ENCODE measurements at regions not wholly inside any gene's neighbourhood (a gene's known extent, or its start where the extent isn't known, plus 50 kb on each side); places are given as distances from the start of the nearest gene placed in this dataset.

GRCh38 chr1:14486401-14487201 is 111.9 kb upstream of the KAZN start:
- DNase-seq (ENCODE audit: low spot score) = no peak

GRCh38 chr1:14487671-14488070 is 110.8 kb upstream of the KAZN start:
- DNase-seq (ENCODE audit: low spot score) = no peak

DNA sequence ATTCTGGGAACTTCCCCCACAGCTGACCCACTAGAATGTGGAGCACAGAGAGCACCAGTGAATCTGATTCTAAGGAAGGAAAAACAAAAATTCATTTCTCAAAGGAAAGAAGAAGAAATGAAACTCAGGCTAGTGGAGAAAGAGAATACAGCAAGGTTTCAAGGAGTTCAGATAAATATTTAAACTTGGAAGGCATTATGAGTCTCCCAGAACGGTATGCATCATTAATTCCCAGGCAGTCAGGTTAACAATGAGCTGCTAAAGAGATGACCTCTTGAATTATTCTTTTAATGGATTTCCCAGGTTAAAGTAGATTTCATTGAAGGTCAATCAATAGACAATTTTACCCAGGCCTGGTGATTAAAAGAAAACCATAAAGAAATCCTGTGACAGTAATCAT is 103.6 kb upstream of the KAZN start:
- DNase-seq (ENCODE audit: low spot score) = no peak

DNA sequence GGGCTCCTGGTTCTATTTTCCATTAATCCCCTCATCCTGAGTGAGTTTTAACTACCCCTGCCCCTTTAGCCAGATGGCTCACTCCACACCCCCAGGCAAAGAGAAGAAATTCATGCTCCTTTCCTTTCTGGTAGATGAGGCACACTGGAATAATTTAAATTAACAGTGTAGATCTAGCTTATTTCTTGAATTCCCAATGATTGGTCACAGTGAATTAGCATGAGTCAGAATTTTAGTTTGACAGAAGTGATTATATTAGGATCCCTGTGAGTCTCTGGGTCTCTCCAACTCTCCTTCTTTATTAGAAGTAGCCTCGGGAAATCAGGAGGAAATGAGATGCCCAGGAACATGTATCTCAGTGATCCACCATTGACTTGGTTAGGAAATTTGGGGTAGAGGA is 103.1 kb upstream of the KAZN start:
- DNase-seq (ENCODE audit: low spot score) = no peak

- DNase-seq (ENCODE audit: low spot score) = no peak
Measured at GRCh38 chr1:14495996-14496395, 102.5 kb upstream of the KAZN start.

GRCh38 chr1:14498839-14499238 is 99.6 kb upstream of the KAZN start:
- DNase-seq (ENCODE audit: low spot score) = no peak

DNA sequence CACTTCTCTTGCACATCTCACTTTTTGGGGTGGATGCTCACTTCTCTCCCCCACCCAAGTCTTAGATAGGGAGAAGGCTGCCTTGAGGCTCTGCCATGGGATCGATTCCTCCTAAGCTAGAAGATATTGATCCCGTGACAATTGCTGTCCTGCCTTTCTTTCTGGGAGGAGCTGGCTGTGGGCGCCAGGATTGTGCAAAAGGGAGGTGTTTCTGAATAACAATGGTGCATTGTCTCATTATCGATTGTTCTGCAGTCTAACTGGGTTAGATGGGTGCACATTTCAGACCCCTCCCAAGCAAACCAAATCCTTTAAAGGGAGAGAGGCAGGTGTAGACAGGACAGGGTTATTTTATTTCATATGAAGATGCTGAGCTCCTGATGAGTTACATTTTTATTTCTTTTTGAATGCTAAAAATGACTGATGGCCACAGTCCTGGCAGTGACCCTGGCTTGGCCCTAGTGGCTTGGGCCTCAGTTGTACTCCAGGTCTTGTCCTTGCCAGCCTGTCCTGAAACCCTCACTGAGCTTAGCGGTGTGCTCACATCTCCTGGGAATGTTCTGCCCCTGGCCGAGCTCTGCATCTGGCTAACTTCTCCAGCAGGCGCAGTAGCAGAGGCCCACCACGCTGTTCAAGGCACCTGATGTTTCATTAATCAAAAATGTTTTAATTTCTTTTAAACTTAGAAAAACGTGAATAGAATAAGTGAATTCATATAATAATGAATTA is 99.0 kb upstream of the KAZN start:
- no peak for DNase-seq (ENCODE audit: low spot score)

- DNase-seq (ENCODE audit: low spot score) = no peak
Measured at GRCh38 chr1:14500041-14500440, 98.4 kb upstream of the KAZN start.

DNA sequence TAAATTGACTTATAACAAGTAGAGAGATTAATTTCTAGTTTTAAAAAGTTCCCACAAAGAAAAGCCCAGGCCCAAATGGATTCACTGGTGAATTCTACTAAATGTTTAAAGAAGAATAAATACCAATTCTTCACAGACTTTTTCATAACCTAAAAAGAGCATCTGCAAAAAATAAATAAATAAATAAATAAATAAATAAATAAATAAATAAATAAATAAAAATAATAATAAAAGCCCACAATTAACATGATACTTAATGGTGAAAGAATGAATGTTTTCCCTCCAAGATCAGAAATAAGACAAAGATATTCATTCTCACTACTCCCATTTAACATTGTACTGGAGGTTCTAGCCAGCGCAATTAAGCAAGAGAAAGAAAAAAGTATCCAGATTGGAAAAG is 97.6 kb upstream of the KAZN start:
- no peak for DNase-seq (ENCODE audit: low spot score)

DNA sequence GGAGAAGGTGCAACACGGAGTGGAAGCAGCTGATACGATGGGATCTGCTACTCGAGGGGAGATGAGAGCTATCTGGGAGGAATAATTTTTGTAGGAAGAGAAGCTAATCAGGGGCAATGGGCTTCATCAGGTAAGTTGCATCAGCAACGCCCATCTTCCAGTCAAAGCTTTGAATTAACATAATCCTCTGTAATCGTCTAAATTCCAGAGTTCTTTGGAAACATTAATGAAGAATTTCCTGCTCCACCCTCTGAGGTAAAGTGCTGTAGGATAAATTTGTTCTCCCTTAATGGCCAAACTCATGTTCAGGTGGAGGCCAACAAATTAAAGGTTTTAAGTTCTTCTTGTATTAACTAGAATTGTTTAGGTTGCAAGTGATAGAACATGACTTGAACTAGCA is 94.0 kb upstream of the KAZN start:
- no peak for DNase-seq (ENCODE audit: low spot score)

DNA sequence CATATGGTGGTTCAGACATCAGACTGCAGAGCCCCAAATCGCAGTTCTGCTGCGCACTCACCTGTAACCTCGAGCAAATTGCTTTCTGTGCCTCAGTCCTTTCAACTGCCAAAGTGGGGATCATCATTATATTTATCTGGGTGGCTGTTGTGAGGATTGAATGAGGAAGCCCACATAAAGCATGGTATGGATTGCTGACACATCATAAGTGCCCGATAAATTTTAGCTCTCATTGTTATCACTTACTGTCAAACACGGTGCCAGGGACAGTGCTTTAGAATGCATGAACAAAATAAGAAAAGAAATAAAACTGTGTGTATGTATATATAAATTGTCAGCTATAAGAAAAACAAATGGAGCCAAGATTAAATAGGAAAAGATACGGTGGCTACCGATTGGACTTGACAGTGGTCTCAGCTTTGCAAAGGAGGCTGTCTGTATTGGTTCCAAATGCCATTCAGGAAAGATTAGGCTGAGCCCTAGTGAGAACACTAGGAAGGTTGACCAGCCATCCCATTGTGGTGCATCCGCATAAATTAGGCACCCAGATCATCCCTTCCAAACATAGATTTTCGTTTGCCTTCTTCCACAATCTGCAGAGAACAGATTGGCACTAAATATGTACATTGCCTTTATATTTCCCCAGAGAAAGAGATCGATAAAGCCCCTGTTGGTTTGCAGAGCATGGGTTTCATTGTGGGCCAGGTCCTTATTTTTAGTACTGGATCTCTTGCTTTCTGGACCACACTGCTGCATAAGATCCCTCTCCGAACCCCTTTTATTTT is 91.8 kb upstream of the KAZN start:
- DNase-seq (ENCODE audit: low spot score) = no peak

DNA sequence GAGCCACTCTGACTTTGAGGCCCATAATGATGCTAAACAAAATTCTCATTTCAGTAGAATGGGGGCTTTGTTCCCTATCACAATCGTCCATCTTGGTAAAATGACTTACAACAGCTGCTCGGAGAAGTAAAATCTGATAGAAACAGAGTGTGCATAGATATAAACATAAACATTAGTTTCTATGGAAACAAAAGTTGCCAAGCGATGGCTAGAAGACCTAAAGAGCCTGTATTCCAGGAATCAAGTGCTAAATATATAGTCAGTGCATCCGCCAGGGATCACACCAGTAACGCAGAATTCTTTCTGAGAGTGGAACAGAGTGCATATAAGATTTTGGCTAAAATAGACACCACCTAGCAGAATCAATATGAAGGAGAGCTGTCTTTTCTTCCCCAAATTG is 91.2 kb upstream of the KAZN start:
- peak; percentile 13 for DNase-seq (ENCODE audit: low spot score)

DNA sequence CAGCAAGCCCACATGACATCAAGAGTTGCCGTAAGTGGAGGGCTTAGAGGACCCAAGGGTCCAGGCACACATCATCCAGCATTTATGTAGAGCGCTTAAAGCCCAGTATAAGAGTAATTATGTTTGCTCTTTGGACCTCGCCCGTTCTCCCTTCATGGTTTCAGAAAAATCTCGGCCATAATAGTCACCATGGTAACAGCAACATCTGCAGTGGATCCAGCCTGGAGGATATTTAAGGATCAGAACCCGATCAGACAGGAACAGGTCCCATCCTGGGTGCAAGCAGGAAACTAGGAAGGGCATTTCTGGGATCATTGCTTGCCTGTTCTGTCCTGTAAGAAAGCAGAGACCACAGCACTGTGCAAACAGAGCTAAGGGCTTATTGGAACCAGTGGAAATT is 89.9 kb upstream of the KAZN start:
- no peak for DNase-seq (ENCODE audit: low spot score)

- no peak for DNase-seq (ENCODE audit: low spot score)
Measured at GRCh38 chr1:14511166-14511680, 87.3 kb upstream of the KAZN start.

DNA sequence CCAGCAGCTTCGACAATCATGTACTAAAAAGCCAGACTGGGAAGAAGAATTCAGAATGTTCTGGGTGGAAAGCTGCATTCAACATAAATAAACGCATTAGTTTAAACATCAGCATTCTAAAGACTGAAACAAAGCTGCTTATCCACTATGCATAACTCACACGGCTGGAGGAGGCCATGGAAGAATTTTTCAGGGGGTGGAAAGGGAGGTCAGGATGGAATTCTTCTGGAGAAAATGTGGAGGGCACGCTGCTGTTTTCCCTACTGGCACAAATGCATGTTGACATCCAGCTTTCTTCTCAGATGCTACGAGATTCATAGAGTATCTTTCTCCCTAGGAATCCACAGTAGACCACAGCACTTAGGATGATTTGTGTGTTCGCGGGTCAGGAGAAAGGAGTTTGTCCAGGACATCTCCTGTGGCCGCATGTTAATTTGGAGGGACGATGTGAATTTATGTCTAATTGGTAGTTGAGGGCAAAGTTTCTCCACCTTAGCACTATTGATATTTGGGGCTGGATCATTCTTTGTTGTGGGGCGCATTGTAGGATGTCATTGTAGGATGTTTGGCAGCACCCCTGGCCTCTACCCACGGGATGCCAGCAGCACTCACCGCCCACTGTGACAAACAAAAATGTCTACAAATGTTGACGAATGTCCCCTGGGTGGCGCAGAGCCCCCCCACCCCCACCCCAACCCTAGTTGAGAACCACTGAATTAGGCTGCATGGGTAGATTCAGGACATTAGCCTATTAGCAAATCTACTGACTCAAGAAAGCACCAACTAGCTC is 86.5 kb upstream of the KAZN start:
- no peak for DNase-seq (ENCODE audit: low spot score)

DNA sequence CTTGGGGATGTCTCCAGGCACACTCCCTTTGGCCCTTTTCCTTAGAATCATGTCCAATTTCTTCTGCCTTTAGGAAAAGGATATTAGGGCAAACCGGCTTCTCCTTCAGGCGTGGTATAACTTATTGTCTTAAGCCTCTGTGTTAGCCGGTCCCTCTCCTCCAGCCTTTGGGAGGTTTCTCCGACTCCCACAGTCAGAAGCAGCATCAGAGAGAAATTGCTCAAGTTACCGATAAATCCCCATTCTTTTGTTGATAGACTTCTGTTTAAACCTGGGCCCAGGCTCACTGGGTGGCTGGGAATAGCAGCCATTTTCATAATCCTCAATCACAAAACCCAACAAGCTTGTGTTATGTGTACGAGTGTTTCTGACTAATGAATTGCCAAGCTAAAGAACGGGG is 85.4 kb upstream of the KAZN start:
- no peak for DNase-seq (ENCODE audit: low spot score)

DNA sequence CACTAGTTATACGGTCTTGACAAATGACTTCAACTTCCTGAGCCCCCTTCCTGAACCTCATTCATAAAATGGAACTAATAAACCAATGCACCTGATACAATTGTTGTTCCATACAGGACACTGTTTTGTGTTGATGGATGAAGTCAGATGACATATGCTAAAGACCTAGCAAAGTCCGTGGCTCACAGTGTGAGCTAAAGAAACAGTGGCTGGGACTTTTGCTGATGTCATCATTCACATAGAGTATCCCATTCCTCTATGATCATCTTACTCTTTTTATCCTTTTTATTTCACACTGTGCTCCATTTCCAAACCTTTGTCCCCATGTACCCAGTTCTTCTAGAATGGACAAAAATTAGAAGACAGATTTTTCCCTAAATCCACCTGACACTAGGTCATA is 83.7 kb upstream of the KAZN start:
- DNase-seq (ENCODE audit: low spot score) = no peak

- no peak for DNase-seq (ENCODE audit: low spot score)
Measured at GRCh38 chr1:14516974-14517840, 81.3 kb upstream of the KAZN start.

DNA sequence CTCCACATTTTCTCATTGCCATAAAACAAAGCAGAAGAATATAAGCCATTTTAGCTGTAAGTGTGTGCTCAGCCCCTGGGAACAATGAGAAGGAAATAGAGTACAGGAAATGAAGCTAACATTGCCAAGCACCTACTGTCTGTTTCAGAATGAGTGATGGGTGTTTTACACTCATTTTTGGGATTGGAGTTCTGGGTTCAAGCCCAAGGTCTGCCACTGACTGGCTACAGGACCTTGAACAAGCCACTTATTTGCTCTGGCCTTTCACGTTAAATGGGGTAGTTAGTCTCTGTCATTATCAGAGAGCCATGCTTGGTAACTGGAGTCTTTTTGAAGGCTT is 80.7 kb upstream of the KAZN start:
- no peak for DNase-seq (ENCODE audit: low spot score)

DNA sequence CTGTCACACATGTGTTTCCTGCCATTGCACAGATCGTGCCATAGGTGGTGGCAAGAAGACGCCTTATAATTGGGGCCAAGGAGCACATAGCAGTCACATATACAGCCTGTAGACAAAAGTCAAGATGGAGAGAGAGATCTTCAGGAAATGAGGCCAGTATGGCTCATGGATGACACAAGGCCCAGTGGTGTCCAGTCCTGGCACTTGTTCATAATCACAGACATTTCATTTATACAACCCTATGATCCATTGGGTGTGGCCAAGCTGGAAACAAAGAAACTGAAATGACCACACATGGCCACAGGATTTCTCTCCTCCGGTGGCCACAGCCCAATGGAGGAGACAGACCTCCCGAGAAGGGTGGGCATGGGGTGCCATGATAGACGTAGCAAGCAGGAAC is 78.5 kb upstream of the KAZN start:
- no peak for DNase-seq (ENCODE audit: low spot score)
